SK-MEL-5 (cell line): ENCODE measurements at regions not wholly inside any gene's neighbourhood (a gene's known extent, or its start where the extent isn't known, plus 50 kb on each side); places are given as distances from the start of the nearest gene placed in this dataset.

ENCODE experiments used
- small RNA-seq, 2 experiments: library from RNA; depleted of rRNA; stranded (forward); fragments of <200 nt; gene quantifications; one replicate each; pipeline ENCODE3, GENCODE V24; 2014

Small RNAs in the stretch of these regions (small RNA-seq; reads per million reads assigned to genes)
- 0 reads per million in 2 experiments for gene AL445264.1
- gene RNU6-54P, result 0 reads per million in 2 experiments
